DOHH2 (cell line): ENCODE measurements at regions not wholly inside any gene's neighbourhood (a gene's known extent, or its start where the extent isn't known, plus 50 kb on each side); places are given as distances from the start of the nearest gene placed in this dataset.

ENCODE experiments used
- H3F3A ChIP-seq: fragments of 200-600 bp; sonication (generic), shearing (Covaris generic); 2 replicates; pipeline ENCODE4 v1.6.0; 2016; ENCODE audit warnings: antibody characterized with exemption, mild to moderate bottlenecking; ENCODE audit not compliant: control insufficient read depth, insufficient read depth
- H3K27ac ChIP-seq: fragments of 200-600 bp; sonication (generic); 2 replicates; pipeline ENCODE4 v1.5.1; 2014; ENCODE audit warnings: low read depth, mild to moderate bottlenecking, low read length, moderate library complexity
- H3K27me3 ChIP-seq: fragments of 200-600 bp; sonication (generic); 2 replicates; pipeline ENCODE4 v1.6.1; 2014; ENCODE audit warnings: mild to moderate bottlenecking, low read length, mixed read lengths; ENCODE audit not compliant: control insufficient read depth
- H3K36me3 ChIP-seq: fragments of 200-600 bp; sonication (generic); 2 replicates; pipeline ENCODE4 v1.6.1; 2014; ENCODE audit warnings: mild to moderate bottlenecking, low read length, moderate library complexity, mixed read lengths; ENCODE audit not compliant: control insufficient read depth
- H3K4me1 ChIP-seq: fragments of 200-600 bp; sonication (generic); 2 replicates; pipeline ENCODE4 v1.6.1; 2014; ENCODE audit warnings: mild to moderate bottlenecking, low read length, mixed read lengths; ENCODE audit not compliant: control insufficient read depth
- H3K4me2 ChIP-seq: fragments of 200-600 bp; sonication (generic); 2 replicates; pipeline ENCODE4 v1.6.0; 2014; ENCODE audit warnings: mild to moderate bottlenecking, low read length, moderate library complexity
- H3K4me3 ChIP-seq: fragments of 200-600 bp; sonication (generic); 2 replicates; pipeline ENCODE4 v1.5.1; 2014; ENCODE audit warnings: mild to moderate bottlenecking, low read length, mixed read lengths
- H3K79me2 ChIP-seq: fragments of 200-600 bp; sonication (generic); 2 replicates; pipeline ENCODE4 v1.6.1; 2014; ENCODE audit warnings: mild to moderate bottlenecking, low read length, mixed read lengths; ENCODE audit not compliant: control insufficient read depth
- H3K9me2 ChIP-seq: fragments of 200-600 bp; sonication (generic); replicated peaks from 2 replicates; pipeline ENCODE4 v1.6.1; 2014; ENCODE audit warnings: mild to moderate bottlenecking, low read length, mixed read lengths; ENCODE audit not compliant: control insufficient read depth
- H3K9me3 ChIP-seq: fragments of 200-600 bp; sonication (generic); 2 replicates; pipeline ENCODE4 v1.6.1; 2014; ENCODE audit warnings: antibody characterized with exemption, low read length, mixed read lengths; ENCODE audit not compliant: control insufficient read depth, insufficient read depth
- H4K20me1 ChIP-seq: fragments of 200-600 bp; sonication (generic); 2 replicates; pipeline ENCODE4 v1.6.0; 2014; ENCODE audit warnings: low read depth, mild to moderate bottlenecking, antibody characterized with exemption, low read length, moderate library complexity; ENCODE audit not compliant: control insufficient read depth, insufficient read depth
- CTCF ChIP-seq: fragments of 200-600 bp; sonication (generic); IDR thresholded peaks from one replicate; pipeline ENCODE4 v1.5.1; 2014; ENCODE audit warnings: antibody characterized with exemption, mild to moderate bottlenecking, low read depth, low read length; ENCODE audit not compliant: poor library complexity, severe bottlenecking
- EZH2phosphoT487 ChIP-seq: fragments of 200-600 bp; sonication (generic); IDR thresholded peaks from 2 replicates; pipeline ENCODE4 v1.6.1; 2017; ENCODE audit warnings: borderline replicate concordance, mild to moderate bottlenecking, antibody characterized with exemption, low read length, moderate library complexity, mixed read lengths

GRCh38 chr13:21898459-21898858, 227.6 kb downstream of the FGF9 start:
- no peak overlapping the region for H3K4me3 ChIP-seq
- H3F3A ChIP-seq = no peaks in the 10 kb centered on the region
- no peaks in the 10 kb centered on the region for H3K9me2 ChIP-seq
- no peaks in the 10 kb centered on the region for H3K36me3 ChIP-seq
- TF ChIP-seq EZH2phosphoT487 = no peak
- TF ChIP-seq CTCF = no peak
- H3K27ac ChIP-seq = no peak overlapping the region
- no peaks in the 10 kb centered on the region for H3K27me3 ChIP-seq
- H3K9me3 ChIP-seq = no peaks in the 10 kb centered on the region
- no peak overlapping the region for H3K4me2 ChIP-seq
- no peaks in the 10 kb centered on the region for H4K20me1 ChIP-seq
- H3K4me1 ChIP-seq = no peaks in the 10 kb centered on the region
- no peaks in the 10 kb centered on the region for H3K79me2 ChIP-seq

- Histone ChIP-seq H3F3A (no peaks in the 10 kb centered on the region), H3K9me3 (no peaks in the 10 kb centered on the region), H3K9me2 (no peaks in the 10 kb centered on the region), H3K27ac (no peak overlapping the region), H4K20me1 (no peaks in the 10 kb centered on the region), H3K4me1 (no peaks in the 10 kb centered on the region), H3K79me2 (no peaks in the 10 kb centered on the region), H3K4me3 (no peak overlapping the region), H3K4me2 (no peak overlapping the region), H3K27me3 (no peaks in the 10 kb centered on the region), H3K36me3 (no peaks in the 10 kb centered on the region)
- no peak for TF ChIP-seq EZH2phosphoT487
- TF ChIP-seq CTCF = no peak
These were observed 228.1 kb downstream of the FGF9 start for GRCh38 chr13:21898945-21899344.

GRCh38 chr13:21901336-21901735, 230.5 kb downstream of the FGF9 start:
- Histone ChIP-seq H4K20me1 (no peaks in the 10 kb centered on the region), H3K9me3 (no peaks in the 10 kb centered on the region), H3K27me3 (no peaks in the 10 kb centered on the region), H3K27ac (no peak overlapping the region), H3K36me3 (no peaks in the 10 kb centered on the region), H3K4me2 (no peak overlapping the region), H3F3A (no peaks in the 10 kb centered on the region), H3K4me1 (no peaks in the 10 kb centered on the region), H3K9me2 (no peaks in the 10 kb centered on the region), H3K4me3 (no peak overlapping the region), H3K79me2 (no peaks in the 10 kb centered on the region)
- TF ChIP-seq EZH2phosphoT487 (no peak), CTCF (no peak)
